Breast epithelium (tissue), 4 donors: ENCODE measurements at regions not wholly inside any gene's neighbourhood (a gene's known extent, or its start where the extent isn't known, plus 50 kb on each side); places are given as distances from the start of the nearest gene placed in this dataset.

Source experiments
- DNase-seq, 2 donors: peaks; one replicate each; pipeline ENCODE4 v3.0.0-alpha.2; 2019; ENCODE audit warnings: low spot score in 2 of 2
- H3K27ac ChIP-seq, 2 donors: fragments of 200-600 bp; sonication (generic) in 1 of 2; one replicate each; pipeline ENCODE4 v1.5.1; 2016 to 2019; ENCODE audit warnings: mild to moderate bottlenecking in 1 of 2
- H3K27me3 ChIP-seq, 2 donors: fragments of 200-600 bp; sonication (generic) in 1 of 2; one replicate each; pipeline versions ENCODE4 v1.5.1 to v1.6.0; 2017 to 2019; ENCODE audit warnings: control low read depth in 1 of 2, mild to moderate bottlenecking in 1 of 2
- H3K36me3 ChIP-seq: fragments of 200-600 bp; one replicate; pipeline ENCODE4 v1.5.1; 2019
- H3K4me1 ChIP-seq, 2 donors: fragments of 200-600 bp; sonication (generic); one replicate each; pipeline ENCODE4 v1.5.1; 2016 to 2019; ENCODE audit warnings: control low read depth in 1 of 2
- H3K4me3 ChIP-seq, 3 donors: fragments of 200-600 bp; sonication (generic); 1 replicate in 2 of 3; 2 replicates in 1 of 3; pipeline ENCODE4 v1.5.1; 2016 to 2019; ENCODE audit warnings: mild to moderate bottlenecking in 3 of 3, moderate library complexity in 2 of 3
- H3K9me3 ChIP-seq, 2 donors: fragments of 200-600 bp; sonication (generic) in 1 of 2; one replicate each; pipeline ENCODE4 v1.5.1; 2016 to 2019; ENCODE audit warnings: control low read depth in 1 of 2
- POLR2A ChIP-seq: fragments of 450-650 bp; IDR thresholded peaks from one replicate; pipeline ENCODE4 v1.6.1; 2016; ENCODE audit warnings: antibody characterized with exemption, mild to moderate bottlenecking, moderate library complexity
- POLR2AphosphoS5 ChIP-seq, 3 donors: sonication (generic); formaldehyde crosslinking; IDR thresholded peaks; one replicate each; pipeline ENCODE4 v1.6.1; 2017; ENCODE audit warnings: antibody characterized with exemption in 3 of 3
- intact Hi-C: fragments of 100-400 bp; cut with DNase I; formaldehyde crosslinking; loops from one replicate; pipeline ENCODE4 v1.15.1; 2023; ENCODE audit warnings: low total_unique reads
- TF ChIP-seq, protein P1 (sequence below), 3 donors: fragments of 450-650 bp; IDR thresholded peaks; one replicate each; pipeline ENCODE4 v1.5.1; 2016 to 2017; ENCODE audit warnings: antibody characterized with exemption in 3 of 3, mild to moderate bottlenecking in 3 of 3, moderate library complexity in 3 of 3

DNA sequence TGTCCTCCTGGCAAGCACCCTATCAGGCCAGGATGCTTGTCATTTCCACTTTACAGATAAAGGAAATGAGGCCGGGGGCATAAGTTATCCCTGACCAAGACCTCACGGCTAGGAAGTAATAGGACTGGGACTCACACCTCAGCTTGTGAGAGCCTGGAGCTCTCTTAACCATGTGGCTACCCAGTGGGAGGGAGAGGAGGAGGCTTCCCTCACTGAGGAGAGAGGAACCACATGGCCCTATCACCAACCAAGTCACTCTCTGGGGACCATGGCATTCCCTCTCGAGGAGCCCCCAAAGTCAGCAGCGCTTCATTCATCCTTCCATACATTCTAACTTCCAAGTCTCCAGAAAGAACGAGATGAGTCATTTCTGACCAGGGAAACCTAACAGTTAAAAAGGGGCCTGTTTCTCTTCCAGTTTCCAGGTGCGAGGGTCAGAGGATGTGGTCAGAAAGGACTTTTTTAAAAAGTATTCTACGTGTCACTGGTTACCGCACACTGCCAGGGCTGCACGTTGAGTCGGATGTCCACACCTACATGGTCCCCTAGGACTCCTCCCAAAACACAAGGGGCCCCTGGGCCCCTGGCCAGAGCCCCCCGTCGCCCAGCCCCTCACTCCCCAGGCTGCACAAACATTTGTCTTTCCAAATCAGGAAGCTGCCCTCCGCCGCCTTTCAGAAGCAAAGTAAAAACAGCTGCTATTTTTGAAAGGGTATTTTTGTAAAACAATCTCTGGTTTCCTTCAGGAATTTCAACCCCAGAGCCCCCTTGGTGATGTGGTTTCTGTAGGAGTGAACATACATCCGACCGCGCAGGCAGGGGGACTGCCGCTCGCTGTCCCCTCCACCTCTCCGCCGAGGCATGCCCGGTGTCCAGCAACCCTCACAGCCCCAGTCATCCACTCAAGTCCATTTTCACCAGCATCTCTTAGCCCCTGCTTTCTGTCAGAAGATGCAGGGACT lies 128.2 kb upstream of the CHST15 start:
- no peak overlapping the region for H3K4me3 ChIP-seq

DNA sequence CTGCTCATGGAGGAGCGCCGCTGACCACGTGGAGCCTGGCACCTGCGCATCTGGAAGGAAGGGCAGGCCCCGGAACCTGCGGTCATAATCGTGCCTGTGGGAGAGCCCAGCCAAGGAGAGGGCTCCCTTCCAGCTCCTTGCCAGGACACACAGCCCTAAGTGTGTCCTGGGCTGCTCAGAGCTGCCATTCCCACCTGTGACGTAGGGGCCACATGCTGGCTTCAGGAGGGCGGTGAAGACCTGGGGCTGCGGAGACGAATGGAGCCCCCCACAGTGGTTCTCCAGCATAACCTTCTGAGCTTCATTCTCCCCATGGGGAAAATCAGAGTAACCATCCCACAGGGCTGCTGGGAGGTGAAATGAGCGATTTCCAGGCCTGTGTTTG lies 127.6 kb upstream of the CHST15 start:
- Histone ChIP-seq H3K9me3 (no peaks in the 10 kb centered on the region), H3K4me1 (no peaks in the 10 kb centered on the region), H3K4me3 (peak overlapping the region in 1 of 3 donors; percentile 49), H3K27me3 (no peaks in the 10 kb centered on the region), H3K27ac (peak overlapping the region in 1 of 2 donors; percentile 25), H3K36me3 (no peaks in the 10 kb centered on the region)
- TF ChIP-seq, protein P1, sequence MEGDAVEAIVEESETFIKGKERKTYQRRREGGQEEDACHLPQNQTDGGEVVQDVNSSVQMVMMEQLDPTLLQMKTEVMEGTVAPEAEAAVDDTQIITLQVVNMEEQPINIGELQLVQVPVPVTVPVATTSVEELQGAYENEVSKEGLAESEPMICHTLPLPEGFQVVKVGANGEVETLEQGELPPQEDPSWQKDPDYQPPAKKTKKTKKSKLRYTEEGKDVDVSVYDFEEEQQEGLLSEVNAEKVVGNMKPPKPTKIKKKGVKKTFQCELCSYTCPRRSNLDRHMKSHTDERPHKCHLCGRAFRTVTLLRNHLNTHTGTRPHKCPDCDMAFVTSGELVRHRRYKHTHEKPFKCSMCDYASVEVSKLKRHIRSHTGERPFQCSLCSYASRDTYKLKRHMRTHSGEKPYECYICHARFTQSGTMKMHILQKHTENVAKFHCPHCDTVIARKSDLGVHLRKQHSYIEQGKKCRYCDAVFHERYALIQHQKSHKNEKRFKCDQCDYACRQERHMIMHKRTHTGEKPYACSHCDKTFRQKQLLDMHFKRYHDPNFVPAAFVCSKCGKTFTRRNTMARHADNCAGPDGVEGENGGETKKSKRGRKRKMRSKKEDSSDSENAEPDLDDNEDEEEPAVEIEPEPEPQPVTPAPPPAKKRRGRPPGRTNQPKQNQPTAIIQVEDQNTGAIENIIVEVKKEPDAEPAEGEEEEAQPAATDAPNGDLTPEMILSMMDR (IDR thresholded peaks at IDR 0.05), result no peak
- TF ChIP-seq POLR2A (no peak), POLR2AphosphoS5 (IDR thresholded peaks at IDR 0.05) (no peak)
- DNase-seq, result no peak
- intact Hi-C loops, result no loop called here

More for the DNA sequence above, 128.2 kb upstream of the CHST15 start:
- intact Hi-C loops, result no loop called here
- Histone ChIP-seq H3K27me3 (no peaks in the 10 kb centered on the region), H3K36me3 (no peaks in the 10 kb centered on the region), H3K9me3 (no peaks in the 10 kb centered on the region), H3K27ac (peak overlapping the region in 1 of 2 donors; percentile 25), H3K4me1 (no peaks in the 10 kb centered on the region)
- DNase-seq, result no peak
- no peak for TF ChIP-seq POLR2A
- TF ChIP-seq POLR2AphosphoS5 (IDR thresholded peaks at IDR 0.05), result no peak
- TF ChIP-seq, protein P1 (IDR thresholded peaks at IDR 0.05), result no peak

DNA sequence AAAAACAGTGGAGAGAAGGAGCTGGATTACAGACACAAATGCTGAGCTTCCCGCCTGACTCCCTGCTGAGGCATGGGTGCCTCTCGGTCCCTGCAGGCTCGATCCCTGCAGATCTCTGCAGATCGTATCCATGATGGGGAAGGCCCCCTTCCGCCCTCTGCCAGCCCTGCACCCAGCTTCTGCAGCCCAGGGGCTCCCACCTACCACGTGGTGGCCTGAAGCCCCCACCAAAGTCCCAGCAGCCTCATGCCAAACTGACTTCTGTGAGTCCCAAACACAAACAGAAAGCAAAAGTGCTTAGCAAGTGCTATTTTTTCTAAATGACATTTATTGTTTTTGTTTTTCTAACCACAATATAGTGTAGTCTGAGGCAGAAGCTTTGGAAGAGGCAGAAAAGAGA lies 127.1 kb upstream of the CHST15 start:
- Histone ChIP-seq H3K27ac (peak overlapping the region in 1 of 2 donors; percentile 25), H3K4me1 (no peaks in the 10 kb centered on the region), H3K4me3 (peak overlapping the region in 1 of 3 donors; percentile 49), H3K27me3 (no peaks in the 10 kb centered on the region), H3K36me3 (no peaks in the 10 kb centered on the region), H3K9me3 (no peaks in the 10 kb centered on the region)
- no peak for DNase-seq
- intact Hi-C loops, result no loop called here
- TF ChIP-seq, protein P1 (IDR thresholded peaks at IDR 0.05), result no peak
- no peak for TF ChIP-seq POLR2A
- no peak for TF ChIP-seq POLR2AphosphoS5 (IDR thresholded peaks at IDR 0.05)

DNA sequence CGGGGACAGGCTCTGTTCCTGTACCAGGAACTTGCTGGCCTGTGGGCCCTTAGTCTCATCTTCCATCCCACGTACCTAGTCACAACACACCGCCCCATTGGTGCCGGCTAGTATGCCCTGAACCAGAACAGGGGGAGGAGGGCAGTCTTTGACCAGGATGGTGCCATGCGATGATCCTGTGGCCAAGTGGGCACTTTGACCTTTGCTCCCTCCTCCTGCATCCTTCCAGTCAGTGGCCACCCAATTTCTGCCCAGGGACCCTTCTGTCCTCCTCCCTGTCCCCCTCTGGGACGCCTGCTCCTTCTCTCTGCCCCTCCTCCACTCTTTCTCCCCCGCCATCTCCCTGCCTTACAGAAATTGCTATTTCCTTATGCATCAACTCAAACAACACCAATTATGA lies 126.3 kb upstream of the CHST15 start:
- Histone ChIP-seq H3K27me3 (no peaks in the 10 kb centered on the region), H3K36me3 (no peaks in the 10 kb centered on the region), H3K27ac (no peak overlapping the region), H3K9me3 (no peaks in the 10 kb centered on the region), H3K4me3 (no peak overlapping the region), H3K4me1 (no peaks in the 10 kb centered on the region)
- no peak for TF ChIP-seq POLR2A
- TF ChIP-seq, protein P1 (IDR thresholded peaks at IDR 0.05), result no peak
- no peak for TF ChIP-seq POLR2AphosphoS5 (IDR thresholded peaks at IDR 0.05)
- intact Hi-C loops, result no loop called here
- no peak for DNase-seq

DNA sequence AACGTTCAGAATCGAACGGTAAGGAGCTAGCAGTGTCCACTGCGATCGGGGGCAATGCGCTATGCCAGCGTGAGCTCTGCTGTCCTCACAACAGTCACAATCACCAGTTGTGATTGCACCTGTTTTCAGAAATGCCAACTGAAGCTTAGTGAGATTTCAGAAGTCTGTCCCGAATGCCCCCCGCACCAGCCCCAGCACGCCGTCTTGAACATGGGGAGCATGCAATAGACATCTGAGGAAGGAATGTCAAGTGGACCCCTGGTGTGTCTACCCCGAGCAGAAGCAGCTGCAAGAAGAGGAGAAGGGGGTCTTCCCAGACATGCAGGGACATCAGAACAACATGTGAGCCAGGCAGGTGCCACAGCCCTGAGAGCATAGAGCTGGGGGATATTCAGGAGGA lies 125.7 kb upstream of the CHST15 start:
- no peaks in the 10 kb centered on the region for H3K4me1 ChIP-seq
- H3K9me3 ChIP-seq, result no peaks in the 10 kb centered on the region
- no peaks in the 10 kb centered on the region for H3K27me3 ChIP-seq
- DNase-seq, result no peak
- H3K4me3 ChIP-seq, result no peak overlapping the region
- H3K36me3 ChIP-seq, result no peaks in the 10 kb centered on the region
- intact Hi-C loops, result no loop called here
- no peak overlapping the region for H3K27ac ChIP-seq
- TF ChIP-seq, protein P1 (IDR thresholded peaks at IDR 0.05), result no peak
- TF ChIP-seq POLR2AphosphoS5 (IDR thresholded peaks at IDR 0.05) (no peak), POLR2A (no peak)
